ENCODE measurements at regions not wholly inside any gene's neighbourhood (a gene's known extent, or its start where the extent isn't known, plus 50 kb on each side); places are given as distances from the start of the nearest gene placed in this dataset.
A peak's percentile ranks its signal among the peaks of the same experiment; 100 is the strongest.

- no peak for DNase-seq
Observed at GRCh38 chr16:26189536-26189935, 497.8 kb downstream of the HS3ST4 start.

- DNase-seq: no peak
Observed at GRCh38 chr16:26194526-26194925, 502.8 kb downstream of the HS3ST4 start.

- no peak for DNase-seq
Observed at GRCh38 chr16:26195225-26195624, 503.5 kb downstream of the HS3ST4 start.

GRCh38 chr16:26196310-26196709 lies 504.6 kb downstream of the HS3ST4 start:
- DNase-seq: no peak

- DNase-seq: no peak
Observed at GRCh38 chr16:26196802-26197201, 505.0 kb downstream of the HS3ST4 start.

- no peak for DNase-seq
Observed at GRCh38 chr16:26197707-26198106, 505.9 kb downstream of the HS3ST4 start.

GRCh38 chr16:26198221-26198620 lies 506.5 kb downstream of the HS3ST4 start:
- DNase-seq: no peak

- no peak for DNase-seq
Observed at GRCh38 chr16:26204138-26204537, 512.4 kb downstream of the HS3ST4 start.

GRCh38 chr16:26211542-26211941 lies 519.8 kb downstream of the HS3ST4 start:
- peak; percentile 20 to 43 for DNase-seq

GRCh38 chr16:26212599-26212998 lies 520.8 kb downstream of the HS3ST4 start:
- no peak for DNase-seq

GRCh38 chr16:26214581-26215174 lies 522.9 kb downstream of the HS3ST4 start:
- no peak for DNase-seq

- DNase-seq: no peak
Observed at GRCh38 chr16:26220894-26221293, 529.1 kb downstream of the HS3ST4 start.

- no peak for DNase-seq
Observed at GRCh38 chr16:26231647-26232046, 539.9 kb downstream of the HS3ST4 start.

GRCh38 chr16:26240807-26241206 lies 549.0 kb downstream of the HS3ST4 start:
- no peak for DNase-seq

GRCh38 chr16:26247063-26247462 lies 555.3 kb downstream of the HS3ST4 start:
- DNase-seq: no peak

- DNase-seq: no peak
Observed at GRCh38 chr16:26252598-26252997, 560.8 kb downstream of the HS3ST4 start.

GRCh38 chr16:26261621-26262020 lies 569.9 kb downstream of the HS3ST4 start:
- DNase-seq: no peak

- DNase-seq: no peak
Observed at GRCh38 chr16:26263406-26263805, 571.6 kb downstream of the HS3ST4 start.

- no peak for DNase-seq
Observed at GRCh38 chr16:26267641-26268040, 575.9 kb downstream of the HS3ST4 start.

- DNase-seq: no peak
Observed at GRCh38 chr16:26269673-26270072, 577.9 kb downstream of the HS3ST4 start.

- DNase-seq: no peak
Observed at GRCh38 chr16:26273607-26274006, 581.8 kb downstream of the HS3ST4 start.

- DNase-seq: no peak
Observed at GRCh38 chr16:26275021-26275590, 583.3 kb downstream of the HS3ST4 start.

- no peak for DNase-seq
Observed at GRCh38 chr16:26276289-26276688, 584.5 kb downstream of the HS3ST4 start.

- DNase-seq: no peak
Observed at GRCh38 chr16:26281381-26282110, 589.8 kb downstream of the HS3ST4 start.

Measured in NCI-H1930 (cell line).